BJ (cell line): ENCODE measurements at regions not wholly inside any gene's neighbourhood (a gene's known extent, or its start where the extent isn't known, plus 50 kb on each side); places are given as distances from the start of the nearest gene placed in this dataset.

Experiments
- CTCF ChIA-PET: fragments of 350-600 bp; formaldehyde crosslinking; extraction: SDS; loops from one replicate; lab custom pipeline; 2021; ENCODE audit warnings: antibody characterized with exemption, inconsistent platforms; lab: Yijun Ruan, JAX
- POLR2A ChIA-PET: fragments of 300-600 bp; sonication (Branson Sonifier 250); formaldehyde crosslinking; extraction: SDS; loops from one replicate; lab custom pipeline; 2021; ENCODE audit warnings: antibody characterized with exemption; lab: Charles Lee
- DNase-seq: peaks from one replicate; pipeline ENCODE4 v3.0.0-alpha.2; 2011; ENCODE audit warnings: low read depth
- H3K27me3 ChIP-seq: 2 replicates; pipeline ENCODE4 v1.6.0; 2011; ENCODE audit warnings: low read length; ENCODE audit not compliant: control insufficient read depth, insufficient read depth
- H3K36me3 ChIP-seq: 2 replicates; pipeline ENCODE4 v1.5.1; 2011; ENCODE audit warnings: low read length; ENCODE audit not compliant: control insufficient read depth, insufficient read depth
- H3K4me3 ChIP-seq: 2 replicates; pipeline ENCODE4 v1.5.1; 2011; ENCODE audit warnings: low read depth, mild to moderate bottlenecking, control low read depth, low read length
- CTCF ChIP-seq: IDR thresholded peaks from 2 replicates; pipeline ENCODE4 v1.5.1; 2011; ENCODE audit warnings: low read depth, mild to moderate bottlenecking, control low read depth, inconsistent platforms, low read length, moderate library complexity; ENCODE audit not compliant: insufficient read depth

DNA sequence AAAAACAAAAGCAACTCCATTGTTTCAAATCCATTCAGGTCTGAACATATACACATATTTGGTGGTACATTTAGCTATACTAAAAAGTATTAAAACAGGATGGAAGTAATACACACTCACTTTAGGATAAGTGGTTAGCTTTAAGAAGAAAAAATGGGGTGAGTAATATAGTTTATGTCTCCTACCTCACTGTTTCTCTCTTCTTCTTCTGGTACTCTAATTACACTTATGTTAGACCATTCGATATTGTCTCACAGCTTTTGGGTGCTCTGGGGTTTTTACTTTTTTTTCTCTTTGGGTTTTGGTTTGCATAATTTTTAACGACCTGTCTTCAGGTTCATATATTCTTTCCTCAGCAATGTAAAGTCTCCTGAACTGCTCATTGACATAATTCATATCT lies 75.4 kb upstream of the AKAP13 start:
- no peak for DNase-seq
- ChIA-PET POLR2A (no interaction called here), CTCF (interaction anchor here (1.2 to 1.8 kb wide), 2 partner anchors 8 to 14 kb away, joined by 3 to 7 read pairs; no protein-coding TSS in a partner anchor)
- no peak for TF ChIP-seq CTCF
- Histone ChIP-seq H3K4me3 (no peak overlapping the region), H3K27me3 (no peaks in the 10 kb centered on the region), H3K36me3 (no peaks in the 10 kb centered on the region)

DNA sequence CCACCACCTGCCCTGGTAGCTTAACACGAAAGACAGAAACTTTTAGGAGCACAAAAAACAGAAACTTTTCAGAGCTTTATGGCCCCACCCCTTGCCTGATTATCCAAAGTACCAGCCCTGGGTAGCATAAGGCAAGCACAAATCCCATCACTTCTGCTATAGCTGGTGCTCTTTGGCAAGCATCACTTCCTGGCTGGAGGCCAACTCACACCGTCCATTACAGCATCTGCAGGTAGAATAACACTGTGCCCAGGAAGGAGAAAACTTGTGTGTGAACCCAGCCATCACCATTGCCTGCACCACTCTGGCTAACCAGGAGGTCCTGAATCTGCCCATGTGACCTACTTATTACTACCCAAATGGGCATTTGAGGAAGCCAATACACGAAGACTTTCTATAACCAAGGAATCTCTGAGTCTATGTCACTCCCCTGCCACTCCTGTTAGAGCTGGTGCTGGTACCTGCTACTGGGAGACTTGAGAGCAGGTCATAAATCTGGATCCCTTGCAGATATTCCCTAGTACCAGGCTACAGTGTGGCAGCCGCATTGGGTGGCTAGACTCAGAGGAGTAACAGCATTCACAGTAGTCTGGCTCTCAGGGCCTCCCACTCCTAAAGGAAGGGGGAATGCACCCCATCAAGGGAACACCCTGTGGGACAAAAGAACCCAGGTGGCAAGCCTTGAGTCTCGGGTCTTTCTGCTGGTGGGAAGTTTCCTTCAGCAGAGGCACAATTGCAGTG lies 73.3 kb upstream of the AKAP13 start:
- H3K36me3 ChIP-seq, result no peaks in the 10 kb centered on the region
- no peak for TF ChIP-seq CTCF
- no peak overlapping the region for H3K4me3 ChIP-seq
- DNase-seq, result no peak
- POLR2A ChIA-PET, result interaction anchor here (0.6 kb wide), 1 partner anchor 361 kb away, joined by 3 read pairs; no protein-coding TSS in a partner anchor
- no peaks in the 10 kb centered on the region for H3K27me3 ChIP-seq
- CTCF ChIA-PET, result interaction anchor here (1.0 to 1.3 kb wide), 2 partner anchors 8 to 23 kb away, joined by 4 read pairs; no protein-coding TSS in a partner anchor

GRCh38 chr15:85307687-85308045 lies 72.7 kb upstream of the AKAP13 start:
- H3K4me3 ChIP-seq, result no peak overlapping the region
- no peak for TF ChIP-seq CTCF
- POLR2A ChIA-PET, result no interaction called here
- no peak for DNase-seq
- H3K27me3 ChIP-seq, result no peaks in the 10 kb centered on the region
- H3K36me3 ChIP-seq, result no peaks in the 10 kb centered on the region
- CTCF ChIA-PET, result interaction anchor here (0.9 to 1.3 kb wide), 3 partner anchors 9 to 24 kb away, joined by 3 to 4 read pairs (median 4); no protein-coding TSS in a partner anchor

- no peak for TF ChIP-seq CTCF
- POLR2A ChIA-PET, result interaction anchor here (0.6 kb wide), 1 partner anchor 417 kb away, joined by 3 read pairs; no protein-coding TSS in a partner anchor
- CTCF ChIA-PET, result interaction anchor here (0.6 to 3.0 kb wide), 6 partner anchors 9 to 177 kb away, joined by 4 to 26 read pairs (median 6); no protein-coding TSS in a partner anchor
Observed at GRCh38 chr15:85311647-85312046, 68.8 kb upstream of the AKAP13 start.

DNA sequence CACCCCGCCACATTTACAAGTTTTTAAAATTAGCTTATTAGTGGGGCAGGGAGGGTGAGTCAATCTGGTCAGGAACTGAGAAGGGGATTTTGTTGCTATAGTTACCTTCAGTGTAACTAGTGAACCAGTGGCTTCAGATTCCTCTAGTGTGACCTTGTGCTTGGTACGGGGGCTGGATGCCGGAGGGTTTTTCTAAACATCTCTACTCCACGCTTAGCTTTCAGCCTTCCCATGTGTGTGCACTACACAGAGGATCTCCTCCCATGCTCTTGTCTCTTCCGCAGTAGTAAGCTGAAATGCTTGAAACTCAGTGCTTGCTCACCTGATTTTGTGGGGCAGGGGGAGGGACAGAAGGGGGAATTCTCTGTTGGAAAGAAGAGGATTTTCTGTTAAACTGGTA lies 67.9 kb upstream of the AKAP13 start:
- Histone ChIP-seq H3K36me3 (no peaks in the 10 kb centered on the region), H3K27me3 (no peaks in the 10 kb centered on the region), H3K4me3 (no peak overlapping the region)
- TF ChIP-seq CTCF, result no peak
- ChIA-PET POLR2A (interaction anchor here (0.6 kb wide), 1 partner anchor 416 kb away, joined by 3 read pairs; no protein-coding TSS in a partner anchor), CTCF (interaction anchor here (0.6 to 3.0 kb wide), 11 partner anchors 10 to 527 kb away, joined by 3 to 26 read pairs (median 5); no protein-coding TSS in a partner anchor)
- DNase-seq, result no peak

More at GRCh38 chr15:85311647-85312046, 68.8 kb upstream of the AKAP13 start:
- Histone ChIP-seq H3K27me3 (no peaks in the 10 kb centered on the region), H3K4me3 (no peak overlapping the region), H3K36me3 (no peaks in the 10 kb centered on the region)
- no peak for DNase-seq
